ENCODE measurements at regions not wholly inside any gene's neighbourhood (a gene's known extent, or its start where the extent isn't known, plus 50 kb on each side); places are given as distances from the start of the nearest gene placed in this dataset.

DNA sequence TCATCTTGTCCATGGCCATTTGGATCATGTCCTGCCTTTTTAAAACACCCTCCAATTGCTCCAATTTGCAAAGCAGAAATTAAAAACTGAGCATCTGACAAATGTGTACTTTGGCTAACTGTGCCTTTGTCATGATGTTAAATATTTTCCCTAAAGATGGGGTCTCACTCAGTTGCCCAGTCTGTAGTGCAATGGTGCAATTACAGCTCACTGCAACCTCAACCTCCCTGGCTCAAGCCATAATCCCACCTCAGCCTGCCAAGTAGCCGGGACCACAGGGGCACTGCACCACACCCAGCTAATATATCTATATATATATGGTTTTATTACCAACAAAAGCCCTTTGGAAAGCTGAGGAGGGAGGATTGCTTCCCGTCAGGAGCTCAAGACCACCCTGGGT is 782.7 kb downstream of the UQCRFS1 start:
- DNase-seq (ENCODE audit: low spot score): no peak
- Histone ChIP-seq H3K4me3 (ENCODE audit: low read depth, low read length, poor library complexity, severe bottlenecking) (no peak overlapping the region), H3K27me3 (replicated peaks; ENCODE audit: insufficient read depth, low read depth, low read length, poor library complexity) (no peaks in the 10 kb centered on the region), H3K9me3 (ENCODE audit: low read depth, low read length, poor library complexity, severe bottlenecking) (no peaks in the 10 kb centered on the region), H3K36me3 (ENCODE audit: insufficient read depth, low read length, poor library complexity, severe bottlenecking) (no peaks in the 10 kb centered on the region), H3K4me1 (ENCODE audit: insufficient read depth, low read length, poor library complexity, severe bottlenecking) (no peaks in the 10 kb centered on the region), H3K27ac (ENCODE audit: low read depth, low read length, poor library complexity, severe bottlenecking) (no peak overlapping the region)
- no TSS peak for BruUV-seq (replicated peaks)
- ChIA-PET CTCF (no interaction called here), POLR2A (ENCODE audit: low non-redundant PET) (no interaction called here)
- intact Hi-C loops (cut with micrococcal nuclease; ENCODE audit: unreplicated experiment): no loop called here
- TF ChIP-seq EZH2 (IDR thresholded peaks at IDR 0.05; ENCODE audit: borderline replicate concordance, low read depth, low read length, poor library complexity, severe bottlenecking) (no peak), CTCF (conservative IDR thresholded peaks at IDR 0.05; ENCODE audit: low read depth, low read length) (no peak)

DNA sequence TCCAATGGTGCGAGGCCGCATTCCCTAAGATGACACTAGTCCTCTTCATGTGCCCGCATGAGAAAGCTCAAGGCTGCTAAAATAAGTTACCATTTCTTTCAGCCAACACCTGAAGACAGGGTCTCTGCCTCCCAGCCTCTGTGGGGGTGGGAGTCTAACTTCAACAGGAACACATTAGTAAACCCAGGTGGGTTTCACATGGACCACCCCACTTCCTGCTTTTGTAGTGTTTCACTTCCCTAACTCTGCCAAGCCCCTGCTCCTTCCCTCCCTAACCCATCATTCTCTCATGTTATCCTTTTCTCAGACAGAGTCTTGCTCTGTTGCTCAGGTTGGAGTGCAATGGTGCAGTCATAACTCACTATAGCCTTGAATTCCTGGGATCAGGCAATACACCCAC is 783.6 kb downstream of the UQCRFS1 start:
- ChIA-PET CTCF (no interaction called here), POLR2A (ENCODE audit: low non-redundant PET) (no interaction called here)
- H3K27ac ChIP-seq (ENCODE audit: low read depth, low read length, poor library complexity, severe bottlenecking): no peak overlapping the region
- H3K9me3 ChIP-seq (ENCODE audit: low read depth, low read length, poor library complexity, severe bottlenecking): no peaks in the 10 kb centered on the region
- no peak for DNase-seq (ENCODE audit: low spot score)
- no peaks in the 10 kb centered on the region for H3K36me3 ChIP-seq (ENCODE audit: insufficient read depth, low read length, poor library complexity, severe bottlenecking)
- TF ChIP-seq EZH2 (IDR thresholded peaks at IDR 0.05; ENCODE audit: borderline replicate concordance, low read depth, low read length, poor library complexity, severe bottlenecking) (no peak), CTCF (conservative IDR thresholded peaks at IDR 0.05; ENCODE audit: low read depth, low read length) (no peak)
- H3K4me3 ChIP-seq (ENCODE audit: low read depth, low read length, poor library complexity, severe bottlenecking): no peak overlapping the region
- H3K4me1 ChIP-seq (ENCODE audit: insufficient read depth, low read length, poor library complexity, severe bottlenecking): no peaks in the 10 kb centered on the region
- no peaks in the 10 kb centered on the region for H3K27me3 ChIP-seq (replicated peaks; ENCODE audit: insufficient read depth, low read depth, low read length, poor library complexity)
- no TSS peak for BruUV-seq (replicated peaks)
- intact Hi-C loops (cut with micrococcal nuclease; ENCODE audit: unreplicated experiment): no loop called here

GRCh38 chr19:28428663-28429348 is 784.1 kb downstream of the UQCRFS1 start:
- POLR2A ChIA-PET (ENCODE audit: low non-redundant PET): no interaction called here
- CTCF ChIA-PET: no interaction called here
- intact Hi-C loops (cut with micrococcal nuclease; ENCODE audit: unreplicated experiment): no loop called here
- no peaks in the 10 kb centered on the region for H3K27me3 ChIP-seq (replicated peaks; ENCODE audit: insufficient read depth, low read depth, low read length, poor library complexity)
- no peak overlapping the region for H3K27ac ChIP-seq (ENCODE audit: low read depth, low read length, poor library complexity, severe bottlenecking)
- no peaks in the 10 kb centered on the region for H3K36me3 ChIP-seq (ENCODE audit: insufficient read depth, low read length, poor library complexity, severe bottlenecking)
- no peak for DNase-seq (ENCODE audit: low spot score)
- no peak for TF ChIP-seq EZH2 (IDR thresholded peaks at IDR 0.05; ENCODE audit: borderline replicate concordance, low read depth, low read length, poor library complexity, severe bottlenecking)
- no peak for TF ChIP-seq CTCF (conservative IDR thresholded peaks at IDR 0.05; ENCODE audit: low read depth, low read length)
- H3K9me3 ChIP-seq (ENCODE audit: low read depth, low read length, poor library complexity, severe bottlenecking): no peaks in the 10 kb centered on the region
- BruUV-seq (replicated peaks): no TSS peak
- no peaks in the 10 kb centered on the region for H3K4me1 ChIP-seq (ENCODE audit: insufficient read depth, low read length, poor library complexity, severe bottlenecking)
- no peak overlapping the region for H3K4me3 ChIP-seq (ENCODE audit: low read depth, low read length, poor library complexity, severe bottlenecking)
